NCI-H748 (cell line): ENCODE measurements at regions not wholly inside any gene's neighbourhood (a gene's known extent, or its start where the extent isn't known, plus 50 kb on each side); places are given as distances from the start of the nearest gene placed in this dataset.

Experiments
- DNase-seq: peaks from one replicate; lab custom pipeline; 2025; ENCODE audit not compliant: unreplicated experiment; lab: John Stamatoyannopoulos, UW

- no peak for DNase-seq
Measured at GRCh38 chr9:80437091-80437640, 865.4 kb downstream of the TLE4 start.

GRCh38 chr9:80435591-80435990, 863.8 kb downstream of the TLE4 start:
- no peak for DNase-seq

- no peak for DNase-seq
Measured at GRCh38 chr9:80426992-80427391, 855.2 kb downstream of the TLE4 start.

- DNase-seq: no peak
Measured at GRCh38 chr9:80417211-80417773, 845.5 kb downstream of the TLE4 start.

GRCh38 chr9:80410106-80410505, 838.3 kb downstream of the TLE4 start:
- DNase-seq: no peak

GRCh38 chr9:80407220-80407619, 835.5 kb downstream of the TLE4 start:
- no peak for DNase-seq

- DNase-seq: no peak
Measured at GRCh38 chr9:80401243-80401642, 829.5 kb downstream of the TLE4 start.

GRCh38 chr9:80400624-80401230, 829.0 kb downstream of the TLE4 start:
- DNase-seq: peak; percentile 37

GRCh38 chr9:80399606-80400005, 827.8 kb downstream of the TLE4 start:
- DNase-seq: no peak

- peak; percentile 78 for DNase-seq
Measured at GRCh38 chr9:80387828-80388227, 816.1 kb downstream of the TLE4 start.

GRCh38 chr9:80385246-80385645, 813.5 kb downstream of the TLE4 start:
- no peak for DNase-seq

- no peak for DNase-seq
Measured at GRCh38 chr9:80383331-80383730, 811.6 kb downstream of the TLE4 start.

GRCh38 chr9:80382211-80382891, 810.6 kb downstream of the TLE4 start:
- no peak for DNase-seq

- DNase-seq: no peak
Measured at GRCh38 chr9:80380301-80380700, 808.5 kb downstream of the TLE4 start.

GRCh38 chr9:80378669-80379293, 807.0 kb downstream of the TLE4 start:
- no peak for DNase-seq

GRCh38 chr9:80376180-80376579, 804.4 kb downstream of the TLE4 start:
- no peak for DNase-seq

GRCh38 chr9:80375477-80375876, 803.7 kb downstream of the TLE4 start:
- DNase-seq: no peak

- no peak for DNase-seq
Measured at GRCh38 chr9:80369641-80370040, 797.9 kb downstream of the TLE4 start.

GRCh38 chr9:80366626-80367025, 794.9 kb downstream of the TLE4 start:
- no peak for DNase-seq

GRCh38 chr9:80359941-80360881, 788.4 kb downstream of the TLE4 start:
- no peak for DNase-seq

GRCh38 chr9:80359291-80359690, 787.5 kb downstream of the TLE4 start:
- DNase-seq: no peak
